ENCODE measurements at regions not wholly inside any gene's neighbourhood (a gene's known extent, or its start where the extent isn't known, plus 50 kb on each side); places are given as distances from the start of the nearest gene placed in this dataset.

GRCh38 chr9:93875330-93875729, 79.8 kb downstream of the BARX1 start:
- DNase-seq, result no peak

GRCh38 chr9:93874242-93874641, 80.9 kb downstream of the BARX1 start:
- no peak for DNase-seq

- DNase-seq, result no peak
These were observed 83.9 kb downstream of the BARX1 start for GRCh38 chr9:93871286-93871685.

GRCh38 chr9:93869863-93870262, 85.3 kb downstream of the BARX1 start:
- DNase-seq, result no peak

GRCh38 chr9:93869088-93869487, 86.1 kb downstream of the BARX1 start:
- DNase-seq, result no peak

GRCh38 chr9:93865716-93866115, 89.4 kb downstream of the BARX1 start:
- DNase-seq, result no peak

- no peak for DNase-seq
These were observed 89.9 kb downstream of the BARX1 start for GRCh38 chr9:93865245-93865644.

GRCh38 chr9:93864840-93865239, 90.3 kb downstream of the BARX1 start:
- DNase-seq, result no peak

GRCh38 chr9:93864032-93864431, 91.1 kb downstream of the BARX1 start:
- no peak for DNase-seq

GRCh38 chr9:93862877-93863545, 92.1 kb downstream of the BARX1 start:
- no peak for DNase-seq

GRCh38 chr9:93861736-93862358, 93.3 kb downstream of the BARX1 start:
- no peak for DNase-seq

- DNase-seq, result no peak
These were observed 94.2 kb downstream of the BARX1 start for GRCh38 chr9:93860694-93861658.

GRCh38 chr9:93859431-93860215, 95.5 kb downstream of the BARX1 start:
- DNase-seq, result no peak

GRCh38 chr9:93857528-93857927, 97.6 kb downstream of the BARX1 start:
- DNase-seq, result no peak

- no peak for DNase-seq
These were observed 102.4 kb downstream of the BARX1 start for GRCh38 chr9:93852728-93853127.

GRCh38 chr9:93846349-93846748, 108.8 kb downstream of the BARX1 start:
- no peak for DNase-seq

- DNase-seq, result no peak
These were observed 111.8 kb downstream of the BARX1 start for GRCh38 chr9:93843396-93843795.

GRCh38 chr9:93830606-93831005, 124.5 kb downstream of the BARX1 start:
- no peak for DNase-seq

GRCh38 chr9:93830012-93830596, 125.1 kb downstream of the BARX1 start:
- DNase-seq, result no peak

GRCh38 chr9:93829271-93830011, 125.7 kb downstream of the BARX1 start:
- no peak for DNase-seq

GRCh38 chr9:93828331-93829097, 126.6 kb downstream of the BARX1 start:
- no peak for DNase-seq

All from NCI-H1436 treated with DMSO at 0.1 percent for 48 hours (cell line).